ENCODE measurements at regions not wholly inside any gene's neighbourhood (a gene's known extent, or its start where the extent isn't known, plus 50 kb on each side); places are given as distances from the start of the nearest gene placed in this dataset.

DNA sequence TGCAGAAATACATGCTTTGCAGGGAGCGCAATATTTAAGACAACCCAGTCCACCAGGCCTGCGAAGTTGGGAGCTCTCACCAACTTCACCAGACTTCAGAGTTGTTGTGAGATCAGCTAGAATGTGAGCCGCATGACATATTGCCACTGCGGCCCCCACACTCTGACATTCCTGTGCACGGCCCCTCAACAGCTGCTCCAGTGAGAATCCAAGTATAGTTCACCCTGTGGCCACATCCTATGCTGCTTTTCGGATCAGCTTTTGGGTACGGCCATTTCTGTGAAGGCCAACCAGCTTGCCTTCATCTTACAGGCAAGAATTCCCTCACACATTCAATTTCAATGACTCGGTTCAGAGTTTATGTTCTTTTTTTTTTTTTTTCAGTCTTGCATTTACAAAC, 177.8 kb downstream of the SOX11 start:
- H3K14ac ChIP-seq (ENCODE audit: insufficient read length), result no peak overlapping the region
- no peaks in the 10 kb centered on the region for H3K79me2 ChIP-seq (ENCODE audit: control insufficient read depth in 1 of 2, insufficient read depth in 2 of 2, low read length in 2 of 2)
- H3K4ac ChIP-seq (replicated peaks; ENCODE audit: insufficient read length, low read depth, low read length), result no peak overlapping the region
- no peak overlapping the region for H4K8ac ChIP-seq (ENCODE audit: extremely low read depth, insufficient read depth, low read length)
- H3K56ac ChIP-seq (replicated peaks; ENCODE audit: insufficient read length, low read depth, low read length), result no peak overlapping the region
- ChIA-PET CTCF (ENCODE audit: partially characterized antibody) (interaction anchor here (0.5 to 1.8 kb wide), 6 partner anchors 16 to 504 kb away, joined by 3 to 7 read pairs (median 3); no protein-coding TSS in a partner anchor), POLR2A (ENCODE audit: partially characterized antibody) (interaction anchor here (0.7 kb wide), 1 partner anchor 62 kb away, joined by 4 read pairs; no protein-coding TSS in a partner anchor)
- H3K27me3 ChIP-seq (replicated peaks in 1 of 4; ENCODE audit: control insufficient read depth in 3 of 4, extremely low read depth in 1 of 4, insufficient read depth in 3 of 4, low read length in 3 of 4), result no peaks in the 10 kb centered on the region
- no peak for DNase-seq (ENCODE audit: low read depth in 1 of 2, low spot score in 2 of 2)
- no peak overlapping the region for H3K23ac ChIP-seq (ENCODE audit: insufficient read length)
- whole genome bisulfite sequencing, 2 experiments (ENCODE audit: extremely low coverage in 1 of 2, insufficient coverage in 1 of 2, insufficient read length in 1 of 2, insufficient replicate concordance in 2 of 2, low coverage in 1 of 2, low lambda C conversion rate in 2 of 2, missing lambda C conversion rate in 1 of 2), result 81% methylated on average over 8 of the region's 8 CpGs; no CpG with 5 or more reads in 1 of the 2 experiments
- no peak overlapping the region for H2BK12ac ChIP-seq (ENCODE audit: low read depth, low read length)
- no peak overlapping the region for H2AK5ac ChIP-seq (ENCODE audit: low read depth, low read length)
- no peak overlapping the region for H2BK15ac ChIP-seq (ENCODE audit: low read length)
- H3K23me2 ChIP-seq (ENCODE audit: low read depth, low read length), result no peaks in the 10 kb centered on the region
- H4K91ac ChIP-seq (replicated peaks; ENCODE audit: insufficient read length, low read length), result no peak overlapping the region
- no peak overlapping the region; the same call in 1 of the 2 replicates for H2AFZ ChIP-seq (ENCODE audit: low read length)
- peaks cover 0 to 5% of the 10 kb centered on the region in 2 experiments; a peak in 1 of 4 replicates for H3K9me3 ChIP-seq (ENCODE audit: insufficient read depth in 2 of 2, low read depth in 1 of 2, low read length in 1 of 2)
- no peak overlapping the region for H2BK120ac ChIP-seq (replicated peaks; ENCODE audit: low read depth, low read length)
- H3K4me1 ChIP-seq (replicated peaks in 1 of 4; ENCODE audit: control insufficient read depth in 3 of 4, insufficient read depth in 4 of 4, low read length in 3 of 4), result no peaks in the 10 kb centered on the region
- H3K4me3 ChIP-seq (ENCODE audit: extremely low read depth in 1 of 4, insufficient read depth in 2 of 4, low read depth in 3 of 4, low read length in 4 of 4), result no peak overlapping the region
- H3K9ac ChIP-seq (replicated peaks in 1 of 4; ENCODE audit: extremely low read depth in 1 of 4, low read depth in 3 of 4, low read length in 3 of 4), result no peak overlapping the region
- H3K18ac ChIP-seq (ENCODE audit: extremely low read depth, low read length), result no peak overlapping the region
- no peak overlapping the region for H2BK5ac ChIP-seq (ENCODE audit: low read depth, low read length)
- H2BK20ac ChIP-seq (ENCODE audit: low read length), result no peak overlapping the region
- H3K79me1 ChIP-seq (ENCODE audit: low read depth, low read length), result no peaks in the 10 kb centered on the region
- H3K36me3 ChIP-seq (ENCODE audit: control insufficient read depth in 2 of 4, insufficient read depth in 4 of 4, low read length in 3 of 4), result no peaks in the 10 kb centered on the region
- no peak overlapping the region for H3K4me2 ChIP-seq (ENCODE audit: insufficient read depth in 1 of 2, low read depth in 2 of 2, low read length in 2 of 2)
- H4K5ac ChIP-seq (ENCODE audit: insufficient read length, low read depth, low read length), result no peak overlapping the region
- H3K27ac ChIP-seq (ENCODE audit: low read depth, low read length), result no peak overlapping the region
- FAIRE-seq, result no peak
- H4K20me1 ChIP-seq (replicated peaks in 1 of 2; ENCODE audit: control insufficient read depth in 1 of 2, insufficient read depth in 2 of 2, low read length in 2 of 2), result no peaks in the 10 kb centered on the region
- TF ChIP-seq SP1 (IDR thresholded peaks at IDR 0.05; ENCODE audit: low read depth, low read length), result no peak

Data from H1 (cell line).